Neural progenitor cell (in vitro differentiated cells): ENCODE measurements at regions not wholly inside any gene's neighbourhood (a gene's known extent, or its start where the extent isn't known, plus 50 kb on each side); places are given as distances from the start of the nearest gene placed in this dataset.

Experiments
- CTCF ChIP-seq: fragments of 200-600 bp; sonication (generic); IDR thresholded peaks from 2 replicates; pipeline ENCODE4 v1.5.1; 2017; ENCODE audit warnings: antibody characterized with exemption, mild to moderate bottlenecking
- EZH2 ChIP-seq: fragments of 200-600 bp; sonication (generic); IDR thresholded peaks from 2 replicates; pipeline ENCODE4 v1.6.1; 2017; ENCODE audit warnings: antibody characterized with exemption, mild to moderate bottlenecking, moderate library complexity
- EZH2phosphoT487 ChIP-seq: fragments of 200-600 bp; sonication (generic); IDR thresholded peaks from 2 replicates; pipeline ENCODE4 v1.6.1; 2017; ENCODE audit warnings: antibody characterized with exemption

- TF ChIP-seq EZH2 (no peak), CTCF (no peak), EZH2phosphoT487 (no peak)
Observed at GRCh38 chrX:39397561-39398199, 596.4 kb downstream of the MID1IP1 start.
